Occipital lobe (tissue), 1 donor: ENCODE measurements at regions not wholly inside any gene's neighbourhood (a gene's known extent, or its start where the extent isn't known, plus 50 kb on each side); places are given as distances from the start of the nearest gene placed in this dataset.

ENCODE experiments used
- DNase-seq: peaks from one replicate; lab custom pipeline; 2025; lab: John Stamatoyannopoulos, UW

- no peak for DNase-seq
Observed at GRCh38 chr4:52231526-52231925, 180.4 kb downstream of the SPATA18 start.

GRCh38 chr4:52234561-52235440 is 183.7 kb downstream of the SPATA18 start:
- no peak for DNase-seq

- DNase-seq, result no peak
Observed at GRCh38 chr4:52235552-52236201, 184.6 kb downstream of the SPATA18 start.

GRCh38 chr4:52241916-52242315 is 190.8 kb downstream of the SPATA18 start:
- DNase-seq, result no peak

GRCh38 chr4:52243367-52243766 is 192.3 kb downstream of the SPATA18 start:
- DNase-seq, result no peak

GRCh38 chr4:52244103-52244775 is 193.1 kb downstream of the SPATA18 start:
- no peak for DNase-seq

- DNase-seq, result no peak
Observed at GRCh38 chr4:52244848-52245247, 193.7 kb downstream of the SPATA18 start.

GRCh38 chr4:52246827-52247226 is 195.7 kb downstream of the SPATA18 start:
- DNase-seq, result no peak

- no peak for DNase-seq
Observed at GRCh38 chr4:52247941-52248340, 196.8 kb downstream of the SPATA18 start.

- DNase-seq, result no peak
Observed at GRCh38 chr4:52248820-52249219, 197.7 kb downstream of the SPATA18 start.

- DNase-seq, result no peak
Observed at GRCh38 chr4:52249581-52249980, 198.5 kb downstream of the SPATA18 start.

GRCh38 chr4:52250154-52250553 is 199.1 kb downstream of the SPATA18 start:
- no peak for DNase-seq

GRCh38 chr4:52251864-52252263 is 200.8 kb downstream of the SPATA18 start:
- DNase-seq, result no peak

- no peak for DNase-seq
Observed at GRCh38 chr4:52253025-52253424, 201.9 kb downstream of the SPATA18 start.

GRCh38 chr4:52256522-52256921 is 205.4 kb downstream of the SPATA18 start:
- DNase-seq, result no peak

- DNase-seq, result no peak
Observed at GRCh38 chr4:52259978-52260377, 208.9 kb downstream of the SPATA18 start.

GRCh38 chr4:52260514-52261210 is 209.6 kb downstream of the SPATA18 start:
- no peak for DNase-seq

- no peak for DNase-seq
Observed at GRCh38 chr4:52263607-52264006, 212.5 kb downstream of the SPATA18 start.

- DNase-seq, result no peak
Observed at GRCh38 chr4:52265781-52266525, 214.8 kb downstream of the SPATA18 start.

GRCh38 chr4:52266537-52267137 is 215.5 kb downstream of the SPATA18 start:
- DNase-seq, result no peak

GRCh38 chr4:52269761-52270160 is 218.7 kb downstream of the SPATA18 start:
- DNase-seq, result no peak
